Activated CD4-positive, alpha-beta T cell treated with anti-CD3 and anti-CD28 coated beads for 48 hours (primary cell): ENCODE measurements at regions not wholly inside any gene's neighbourhood (a gene's known extent, or its start where the extent isn't known, plus 50 kb on each side); places are given as distances from the start of the nearest gene placed in this dataset.
"Not testable (repeated sequence)": the region's sequence is repeated elsewhere in the genome, so short reads cannot be mapped to it uniquely, and the experiment has no call there.

Experiments
- DNase-seq: peaks from one replicate; pipeline ENCODE4 v3.0.0-alpha.2; 2020

DNA sequence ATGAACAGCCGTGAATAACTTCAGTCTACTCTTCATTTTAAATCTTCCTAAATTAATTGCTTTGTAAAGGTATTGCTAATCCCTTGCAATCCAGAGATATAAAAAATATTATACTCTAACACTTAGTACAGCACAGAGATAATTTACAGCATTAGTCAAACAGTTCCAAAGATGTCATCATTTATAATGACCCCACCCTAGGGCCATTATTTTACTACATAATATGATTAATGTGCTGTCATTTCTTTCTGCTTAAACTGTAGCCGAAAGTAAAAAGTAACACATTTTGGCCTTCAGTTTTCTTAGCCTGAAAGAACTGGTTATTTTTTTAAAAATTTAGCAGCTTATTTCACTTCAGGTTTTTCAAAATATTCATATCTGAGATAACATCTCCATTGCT, 256.3 kb upstream of the RFC3 start:
- no peak for DNase-seq

- no peak for DNase-seq
Measured at GRCh38 chr13:33571618-33572017, 246.3 kb upstream of the RFC3 start.

GRCh38 chr13:33572322-33572721, 245.6 kb upstream of the RFC3 start:
- not testable (repeated sequence) for DNase-seq

- DNase-seq = no peak
Measured at GRCh38 chr13:33575378-33575777, 242.6 kb upstream of the RFC3 start.

DNA sequence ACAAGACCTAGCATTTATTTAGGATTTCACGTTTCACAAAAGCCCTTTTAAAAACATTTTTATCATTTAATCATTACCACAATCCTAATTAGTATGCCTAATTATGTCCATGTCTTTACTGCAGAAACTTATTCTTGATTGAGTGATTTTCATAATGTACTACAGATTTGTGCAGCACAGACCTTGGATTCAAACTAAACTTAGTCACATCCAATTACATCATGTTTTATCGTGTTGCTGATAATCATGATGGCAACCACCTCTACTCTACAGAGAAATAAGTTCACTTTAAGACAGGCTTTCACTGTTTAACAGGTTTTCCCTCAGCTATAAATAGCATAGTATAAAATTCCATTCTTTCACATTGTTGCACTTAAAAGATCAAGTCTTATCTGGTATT, 240.9 kb upstream of the RFC3 start:
- no peak for DNase-seq

GRCh38 chr13:33578786-33579185, 239.2 kb upstream of the RFC3 start:
- no peak for DNase-seq

GRCh38 chr13:33582121-33582520, 235.8 kb upstream of the RFC3 start:
- no peak for DNase-seq

GRCh38 chr13:33583398-33583797, 234.6 kb upstream of the RFC3 start:
- no peak for DNase-seq

GRCh38 chr13:33590936-33591335, 227.0 kb upstream of the RFC3 start:
- DNase-seq = no peak

DNA sequence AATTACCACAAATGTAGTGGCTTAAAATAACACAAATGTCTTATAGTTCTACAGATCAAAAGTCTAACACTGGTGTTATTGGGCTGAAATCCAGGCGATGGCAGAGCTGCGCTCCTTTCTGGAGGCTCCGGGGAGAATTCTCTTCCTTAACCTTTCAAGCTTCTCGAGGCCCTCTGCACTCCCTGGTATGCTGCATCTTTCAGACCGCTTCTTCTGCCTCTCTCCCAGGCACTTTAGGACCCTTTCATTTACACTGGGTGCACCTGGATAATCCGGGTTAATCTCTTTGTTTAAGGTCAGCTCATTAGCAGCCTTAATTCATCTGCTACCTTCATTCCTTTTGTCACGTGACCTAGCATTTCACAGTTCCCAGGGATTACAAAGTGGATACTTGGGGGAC, 211.3 kb upstream of the RFC3 start:
- no peak for DNase-seq

- DNase-seq = peak; percentile 71
Measured at GRCh38 chr13:33610438-33611120, 207.4 kb upstream of the RFC3 start.

DNA sequence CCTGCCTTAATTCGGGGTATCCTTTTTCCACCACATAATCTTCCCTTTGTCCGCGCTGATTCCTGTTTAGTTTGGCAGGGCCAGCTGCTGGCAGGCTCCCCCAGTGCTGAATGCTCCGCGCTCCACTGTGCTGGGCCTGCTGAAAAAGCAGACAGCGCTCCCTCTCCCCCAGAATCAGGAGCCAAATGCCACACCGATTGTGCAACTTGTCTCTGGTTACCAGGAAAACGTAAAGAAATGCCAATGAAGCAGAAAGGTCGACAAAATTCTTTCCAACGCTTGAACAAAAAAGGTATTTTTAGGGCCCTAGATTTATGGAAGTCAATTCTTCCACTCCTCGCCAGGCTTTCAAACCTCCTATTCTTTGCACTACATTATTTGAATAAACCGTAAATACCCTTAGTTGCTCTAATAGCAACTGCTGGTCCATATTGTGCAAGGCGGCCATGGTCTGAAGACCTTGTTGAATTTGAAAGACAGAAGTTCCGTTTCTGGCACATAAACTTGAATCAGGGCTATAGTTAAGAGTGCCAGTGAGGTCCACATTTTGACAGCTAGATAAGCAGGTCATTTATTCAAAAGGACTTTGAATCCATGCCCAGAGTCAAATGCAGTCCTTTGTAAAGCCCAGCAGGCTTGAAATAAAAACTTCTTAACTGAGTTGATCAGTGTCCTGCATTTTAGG, 206.7 kb upstream of the RFC3 start:
- no peak for DNase-seq

DNA sequence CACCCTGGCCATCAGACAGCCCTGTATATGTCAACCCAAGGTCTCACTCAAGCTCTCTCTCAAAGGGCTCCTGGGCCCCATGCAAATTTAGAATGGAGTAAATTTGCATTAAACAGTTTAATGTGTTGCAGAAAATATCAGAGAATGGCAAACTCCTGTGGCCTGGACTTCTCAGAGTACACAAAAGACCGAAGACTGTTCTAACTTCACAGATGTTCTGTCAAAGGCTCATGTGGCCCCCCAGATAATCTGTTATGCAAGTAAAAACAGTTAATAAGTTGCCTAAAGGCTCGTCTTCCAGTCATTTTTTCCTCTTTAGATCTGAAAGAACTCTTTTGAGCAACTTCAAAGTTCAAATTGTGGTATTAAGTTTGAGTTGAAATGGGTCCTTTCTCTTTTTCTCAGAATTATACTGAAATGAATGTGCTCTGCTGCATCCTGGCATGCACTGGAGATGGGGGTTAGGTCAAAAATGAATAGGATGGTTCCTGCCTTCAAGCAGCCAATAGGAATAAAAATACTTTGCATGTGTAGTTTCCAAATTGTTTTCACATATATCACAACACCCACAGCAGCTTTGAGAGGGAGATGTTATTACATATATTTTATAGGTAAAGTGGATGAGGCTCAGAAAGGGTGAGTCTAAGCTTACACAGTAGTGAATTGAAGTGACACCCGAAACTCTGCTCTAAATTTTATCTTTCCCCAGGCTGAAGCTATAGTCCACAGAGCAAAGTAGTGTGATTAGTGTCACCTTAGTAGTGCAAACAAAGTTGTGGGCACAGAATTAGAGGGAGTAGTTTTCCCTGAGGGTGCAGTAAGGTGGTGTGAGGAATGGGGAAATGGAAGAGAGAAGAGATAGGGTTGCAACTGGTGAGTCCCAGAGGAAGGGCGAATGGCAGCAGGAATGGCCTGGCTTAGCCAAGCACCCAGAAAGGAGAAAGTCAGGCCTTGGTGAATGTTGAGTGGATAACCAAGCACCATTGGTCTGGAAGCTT, 205.0 kb upstream of the RFC3 start:
- peak; percentile 53 for DNase-seq

DNA sequence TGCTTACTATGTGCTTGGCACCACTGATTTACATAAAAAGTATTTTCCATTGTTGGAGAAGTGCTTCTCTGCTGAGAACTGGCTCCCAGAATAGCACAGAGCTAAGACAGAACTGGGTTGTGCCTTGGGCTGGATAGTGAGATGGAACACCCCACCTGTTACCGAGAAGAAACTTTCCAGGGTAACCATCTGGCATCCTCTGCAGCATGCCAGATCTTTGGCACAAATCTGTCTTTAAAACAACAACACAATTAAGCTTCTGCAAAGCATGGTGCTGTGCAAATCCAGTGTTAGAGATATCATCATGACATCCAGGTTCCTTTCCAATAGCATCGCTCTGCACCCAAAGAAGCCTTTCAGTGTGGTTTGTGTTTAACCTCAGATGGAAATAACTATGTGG, 202.5 kb upstream of the RFC3 start:
- no peak for DNase-seq

- no peak for DNase-seq
Measured at GRCh38 chr13:33616130-33616529, 201.8 kb upstream of the RFC3 start.

- no peak for DNase-seq
Measured at GRCh38 chr13:33617055-33617454, 200.9 kb upstream of the RFC3 start.

- DNase-seq = no peak
Measured at GRCh38 chr13:33624253-33624652, 193.7 kb upstream of the RFC3 start.

- DNase-seq = no peak
Measured at GRCh38 chr13:33624740-33625139, 193.2 kb upstream of the RFC3 start.

DNA sequence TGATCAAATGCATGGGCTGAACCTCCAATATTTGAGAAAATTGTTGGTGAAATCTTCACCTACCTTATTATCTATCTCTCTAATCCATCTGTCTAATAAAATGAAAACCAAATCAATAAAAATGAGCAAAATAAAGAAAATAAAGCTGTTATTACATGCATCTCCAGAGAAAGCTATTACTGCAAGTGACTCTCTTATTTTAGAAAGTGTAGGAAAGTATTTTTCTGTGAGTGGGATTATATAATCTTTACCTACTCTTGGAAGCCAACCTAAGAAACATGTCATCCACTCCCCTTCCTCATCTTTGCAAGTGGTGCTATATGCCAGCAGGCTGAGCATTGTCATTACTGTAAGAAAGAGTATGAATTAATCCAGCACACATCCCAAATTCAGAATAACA, 191.5 kb upstream of the RFC3 start:
- no peak for DNase-seq

DNA sequence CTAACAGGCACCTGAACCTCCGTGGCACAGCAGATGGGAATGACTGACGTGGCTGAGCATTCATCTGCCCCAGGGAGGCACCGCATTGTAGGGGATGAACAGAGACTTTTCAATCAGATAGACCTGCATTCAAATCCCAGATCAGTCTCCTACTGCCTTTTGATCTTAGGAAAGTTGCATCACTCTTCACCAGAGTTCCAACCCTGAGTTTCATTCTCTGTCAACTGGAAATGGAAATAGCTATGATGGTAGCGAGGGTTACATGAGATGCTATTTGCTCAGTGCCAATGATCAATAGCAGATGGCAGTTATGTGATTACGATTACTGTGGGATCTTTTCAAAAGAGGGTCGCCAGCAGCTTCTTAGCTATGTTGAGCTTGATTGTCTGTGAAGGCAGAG, 189.3 kb upstream of the RFC3 start:
- no peak for DNase-seq

- DNase-seq = no peak
Measured at GRCh38 chr13:33629605-33630360, 188.2 kb upstream of the RFC3 start.

DNA sequence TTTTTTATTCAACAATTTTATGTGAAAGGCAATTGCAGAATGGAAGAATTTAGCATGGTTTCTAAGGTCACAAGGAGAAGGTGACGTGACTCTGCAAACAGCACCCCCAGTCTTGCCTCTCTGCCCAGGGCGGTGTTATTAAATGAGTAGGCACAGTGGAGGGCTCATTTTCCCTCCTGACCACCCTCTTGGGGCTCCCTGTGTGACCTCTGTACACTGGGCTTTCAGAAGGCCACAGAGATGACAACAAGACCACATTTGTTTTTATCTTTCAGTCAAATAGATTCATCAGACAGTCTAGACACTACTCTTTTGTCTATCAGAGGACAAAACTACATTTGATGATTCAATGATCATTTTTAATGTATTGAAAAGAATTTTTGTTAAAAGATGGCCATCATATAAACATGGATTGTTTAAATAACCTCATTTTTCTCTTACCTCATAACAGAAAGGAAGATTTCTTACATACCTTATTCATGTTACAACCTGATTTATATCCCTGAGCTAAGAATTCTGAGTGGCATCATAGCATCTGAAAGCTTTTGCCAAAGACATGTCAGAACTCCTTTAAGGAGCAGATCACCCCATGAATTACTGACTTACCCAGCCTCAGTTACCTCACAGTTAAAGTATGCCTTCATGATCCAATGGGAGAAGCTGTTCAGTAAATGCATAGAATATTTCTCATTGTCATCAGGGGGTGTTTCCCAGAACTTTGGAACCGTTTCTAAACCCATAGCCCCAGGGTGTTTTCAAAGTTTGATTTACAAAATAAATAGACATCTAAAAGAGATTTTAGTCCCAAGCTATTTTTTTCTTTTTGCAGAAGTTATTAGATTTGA, 184.0 kb upstream of the RFC3 start:
- DNase-seq = no peak
